ENCODE measurements at regions not wholly inside any gene's neighbourhood (a gene's known extent, or its start where the extent isn't known, plus 50 kb on each side); places are given as distances from the start of the nearest gene placed in this dataset.
A peak's percentile ranks its signal among the peaks of the same experiment; 100 is the strongest.
"Not testable (repeated sequence)": the region's sequence is repeated elsewhere in the genome, so short reads cannot be mapped to it uniquely, and the experiment has no call there.

DNA sequence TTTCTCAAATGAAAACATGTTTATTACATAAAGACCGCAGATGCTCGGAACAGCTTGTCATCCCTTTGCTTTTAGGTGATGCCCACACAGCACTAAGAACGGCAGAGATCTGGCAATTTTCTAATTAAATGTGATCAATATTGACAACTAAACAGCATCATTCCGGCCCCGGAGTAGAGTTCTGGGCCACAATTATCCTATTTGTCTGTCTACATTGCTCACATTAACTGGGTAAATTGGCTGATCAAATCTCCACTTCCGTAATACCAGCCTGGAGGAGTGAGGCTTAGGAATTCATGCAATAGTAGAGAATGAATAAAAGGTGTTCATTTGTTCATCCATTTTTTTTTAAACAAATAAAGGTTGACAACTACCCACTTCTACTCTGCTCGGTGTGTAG is 245.1 kb upstream of the C9orf72 start:
- no peak for DNase-seq

- DNase-seq = no peak
These were observed 255.6 kb upstream of the C9orf72 start for GRCh38 chr9:27828908-27829307.

- no peak for DNase-seq
These were observed 256.3 kb upstream of the C9orf72 start for GRCh38 chr9:27829621-27830020.

DNA sequence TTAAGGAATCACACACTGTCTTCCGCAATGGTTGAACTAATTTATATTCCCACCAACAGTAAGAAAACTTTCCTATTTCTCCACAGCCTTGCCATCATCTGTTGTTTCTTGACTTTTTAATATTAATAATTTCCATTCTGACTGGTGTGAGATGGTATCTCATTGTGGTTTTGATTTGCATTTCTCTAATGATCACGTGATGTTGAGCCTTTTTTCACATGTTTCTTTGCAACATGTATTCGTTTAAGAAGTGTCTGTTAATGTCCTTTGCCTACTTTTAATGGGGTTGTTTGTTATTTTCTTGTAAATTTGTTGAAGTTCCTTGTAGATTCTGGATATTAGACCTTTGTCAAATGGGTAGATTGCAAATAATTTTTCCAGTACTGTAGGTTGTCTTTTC is 258.8 kb upstream of the C9orf72 start:
- DNase-seq = not testable (repeated sequence)

DNA sequence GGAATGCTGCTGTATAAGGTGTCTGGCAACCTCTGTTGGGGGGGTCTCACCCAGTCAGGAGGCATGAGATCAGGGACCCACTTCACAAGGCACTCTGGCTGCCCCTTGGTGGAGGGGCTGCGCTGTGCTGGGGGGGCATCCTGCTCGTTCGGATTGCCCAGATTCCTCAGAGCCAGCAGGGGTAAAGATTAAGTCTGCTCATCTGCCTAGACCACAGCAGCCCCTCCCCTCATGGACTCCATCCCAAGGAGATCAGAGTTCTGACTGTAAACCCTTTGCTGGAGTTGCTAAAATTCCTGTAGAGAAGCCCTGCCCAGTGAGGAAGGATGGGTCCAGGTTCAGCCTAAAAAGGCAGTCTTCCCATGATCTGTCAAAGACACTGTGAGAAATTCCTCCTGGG is 262.0 kb upstream of the C9orf72 start:
- no peak for DNase-seq

GRCh38 chr9:27835746-27836145 is 262.5 kb upstream of the C9orf72 start:
- no peak for DNase-seq

DNA sequence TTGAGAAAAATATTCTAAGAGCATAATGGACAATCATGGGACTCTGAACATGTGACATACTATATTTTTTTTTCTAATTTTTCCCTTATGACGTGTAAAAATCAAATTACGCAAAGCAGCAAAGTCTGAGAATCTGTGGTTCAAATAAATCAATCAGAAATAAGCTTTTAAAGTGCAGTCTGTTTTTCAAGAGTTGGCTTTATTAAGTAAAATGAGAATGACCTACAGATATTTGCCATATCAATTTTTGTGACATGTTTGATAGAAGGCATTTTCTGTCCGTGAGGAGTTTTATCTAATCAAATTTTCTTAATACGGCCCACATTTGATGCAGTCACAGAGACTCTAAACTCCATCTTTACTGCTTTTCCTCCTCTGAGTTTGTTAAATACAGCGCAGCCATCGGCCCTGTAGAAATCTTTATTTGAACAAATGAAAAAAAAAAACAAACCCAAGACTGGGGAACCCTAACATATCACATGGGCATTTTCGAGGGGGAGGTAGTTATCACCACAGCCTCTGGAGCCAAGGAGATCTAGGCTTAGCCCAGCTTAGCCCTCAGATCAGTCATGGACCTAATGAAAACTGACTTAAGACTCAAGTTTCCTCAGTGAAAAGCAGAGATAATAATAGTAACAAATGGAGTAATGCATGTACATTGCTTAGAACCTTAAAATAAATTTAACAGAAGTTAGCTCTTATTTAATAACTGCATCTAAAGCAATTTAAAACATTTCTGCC is 263.6 kb upstream of the C9orf72 start:
- no peak for DNase-seq

DNA sequence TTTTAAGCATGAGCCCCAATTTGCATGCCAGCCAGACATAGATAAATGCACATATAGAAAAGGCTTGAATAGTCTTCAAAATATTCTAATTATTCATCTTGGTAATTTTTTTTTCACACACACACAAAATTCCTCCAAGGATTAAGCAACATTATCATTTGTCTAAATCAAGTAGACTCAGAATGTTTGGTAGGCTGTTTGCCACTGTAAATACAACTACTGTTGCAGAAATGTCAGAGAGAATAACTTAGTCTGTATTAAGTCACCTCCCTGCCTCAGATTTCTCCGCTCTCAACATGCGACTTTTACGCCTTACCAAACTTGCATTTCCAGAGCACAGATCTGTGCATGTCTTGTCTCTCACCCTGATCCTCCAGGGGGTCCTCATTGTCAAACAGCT is 265.6 kb upstream of the C9orf72 start:
- DNase-seq = no peak

- DNase-seq = not testable (repeated sequence)
These were observed 266.5 kb upstream of the C9orf72 start for GRCh38 chr9:27839767-27840166.

DNA sequence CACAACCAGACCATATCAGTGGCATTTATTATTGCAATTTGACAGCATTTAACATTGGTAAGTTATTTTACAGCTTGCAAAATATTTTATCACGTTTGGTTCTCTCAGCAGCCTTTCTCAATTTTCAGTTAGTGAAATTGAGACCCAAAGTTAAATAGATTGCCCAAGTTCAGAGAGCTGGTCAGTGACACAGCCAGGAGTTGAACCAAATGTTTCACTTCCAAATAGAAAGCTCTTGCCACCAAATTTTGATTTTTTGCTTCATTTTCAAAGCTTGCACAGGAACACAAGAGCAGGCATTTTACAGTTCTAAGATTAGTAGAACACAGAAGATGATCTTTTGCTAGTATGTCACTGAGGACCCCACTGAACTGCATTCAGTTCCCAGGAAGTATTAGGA is 271.5 kb upstream of the C9orf72 start:
- no peak for DNase-seq

- no peak for DNase-seq
These were observed 274.1 kb upstream of the C9orf72 start for GRCh38 chr9:27847380-27847779.

DNA sequence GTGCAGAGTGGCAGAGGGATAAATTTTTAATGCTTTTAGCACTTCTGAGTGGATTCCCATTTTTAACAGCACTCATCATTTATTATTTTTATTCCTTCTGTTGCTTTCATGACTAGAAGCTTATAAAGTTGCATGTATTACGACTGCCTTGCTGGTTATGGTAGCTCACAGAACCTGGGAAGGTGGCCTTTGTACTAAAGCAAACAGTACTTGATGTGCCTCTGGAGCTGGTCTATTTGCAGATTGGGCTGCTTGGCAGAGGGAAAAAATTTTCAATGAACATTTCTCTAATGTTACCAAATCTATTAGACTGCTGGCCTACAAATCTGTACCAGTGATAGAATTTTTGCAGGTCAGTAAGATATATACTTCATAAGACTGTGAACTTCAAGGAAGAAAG is 274.5 kb upstream of the C9orf72 start:
- DNase-seq = no peak

DNA sequence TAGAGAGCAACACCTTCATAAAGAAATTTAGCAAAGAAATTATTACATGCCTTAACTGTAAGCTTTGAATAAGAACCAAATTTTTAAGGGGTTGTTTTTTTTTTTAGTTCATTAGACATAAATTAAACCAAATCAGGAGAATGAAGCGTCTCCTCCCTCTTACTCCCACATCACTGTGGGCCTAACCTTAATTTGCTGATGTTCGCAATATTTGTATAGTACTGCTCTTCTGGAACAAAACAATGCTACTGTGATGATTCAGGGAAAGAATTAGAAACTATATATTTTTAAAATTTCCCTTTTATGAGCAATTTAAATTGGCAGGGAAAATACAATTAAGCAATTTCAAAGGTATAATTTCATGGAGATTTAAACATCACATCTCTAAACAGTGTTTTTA is 275.0 kb upstream of the C9orf72 start:
- no peak for DNase-seq

GRCh38 chr9:27851858-27852257 is 278.6 kb upstream of the C9orf72 start:
- no peak for DNase-seq

DNA sequence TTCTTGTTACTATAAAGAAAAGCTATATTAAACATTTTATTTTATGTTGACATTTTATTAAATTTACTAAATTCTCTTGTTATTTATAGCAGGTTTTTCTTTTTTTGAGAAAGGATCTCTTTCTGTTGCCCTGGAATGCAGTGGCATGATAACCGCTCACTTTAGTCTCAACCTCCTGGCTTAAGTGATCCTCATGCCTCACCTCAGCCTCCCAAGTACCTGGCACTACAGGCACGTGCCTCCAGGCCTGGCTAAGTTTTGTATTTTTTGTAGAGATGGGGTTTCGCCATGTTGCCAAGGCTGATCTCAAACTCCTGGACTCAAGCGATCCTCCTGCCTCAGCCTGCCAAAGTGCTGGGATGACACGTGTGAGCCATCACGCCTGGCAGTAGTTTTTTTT is 280.2 kb upstream of the C9orf72 start:
- no peak for DNase-seq

- no peak for DNase-seq
These were observed 282.8 kb upstream of the C9orf72 start for GRCh38 chr9:27856054-27856453.

DNA sequence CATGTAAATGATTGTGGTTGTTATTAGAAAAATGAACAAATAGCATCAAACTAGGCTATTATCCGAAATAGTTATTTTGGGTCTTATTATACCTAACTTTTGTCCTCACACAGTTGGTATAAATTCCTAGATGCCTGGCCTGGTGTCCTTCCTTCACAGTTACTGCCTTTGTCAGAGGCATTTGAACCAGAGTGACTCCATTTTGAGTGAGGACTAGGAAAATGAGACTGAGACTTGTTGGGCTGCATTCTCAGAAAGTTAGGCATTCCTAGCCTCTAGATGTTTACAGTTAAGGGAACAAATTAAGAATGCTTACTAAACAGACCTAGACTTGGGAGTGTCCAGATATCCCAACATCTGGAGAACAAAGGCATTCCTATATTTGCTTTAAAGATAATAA is 283.5 kb upstream of the C9orf72 start:
- no peak for DNase-seq

GRCh38 chr9:27861887-27862286 is 288.6 kb upstream of the C9orf72 start:
- DNase-seq = no peak

DNA sequence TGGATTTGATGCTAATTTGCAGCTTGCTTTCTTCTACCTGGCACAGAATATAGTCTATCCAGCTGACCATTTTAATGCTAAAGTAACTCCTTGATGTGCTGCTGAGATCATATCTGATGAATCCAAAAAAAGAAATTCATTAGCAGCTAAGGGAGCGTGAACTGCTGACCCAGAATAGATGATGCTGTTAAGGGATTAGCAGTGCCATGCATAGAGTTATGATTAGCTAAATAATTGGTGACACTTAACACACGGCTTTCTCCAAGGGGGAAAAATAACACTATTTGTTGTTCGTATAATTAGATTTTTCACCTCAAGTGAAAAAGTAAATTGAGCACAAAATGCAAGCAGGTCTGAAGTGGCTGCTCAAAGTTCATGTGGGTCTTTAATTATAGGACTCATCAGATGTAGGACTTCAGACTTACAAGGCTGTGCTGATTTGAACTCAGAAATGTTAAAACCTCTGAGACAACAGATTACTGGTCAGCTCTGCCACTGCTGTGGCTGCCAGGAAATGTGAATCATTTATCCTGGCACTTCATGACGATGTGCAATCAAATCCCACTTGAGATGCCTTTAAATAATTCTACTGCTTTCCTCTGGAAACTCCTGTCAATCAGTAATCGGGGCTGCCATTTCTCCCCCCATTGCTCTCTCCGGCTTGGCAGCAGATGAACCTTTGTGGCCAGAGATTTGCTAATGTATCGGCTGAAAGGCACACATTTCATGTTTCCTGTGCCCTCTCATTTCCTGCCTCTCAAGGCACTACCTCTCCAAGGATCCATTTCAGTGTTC is 291.6 kb upstream of the C9orf72 start:
- no peak for DNase-seq

DNA sequence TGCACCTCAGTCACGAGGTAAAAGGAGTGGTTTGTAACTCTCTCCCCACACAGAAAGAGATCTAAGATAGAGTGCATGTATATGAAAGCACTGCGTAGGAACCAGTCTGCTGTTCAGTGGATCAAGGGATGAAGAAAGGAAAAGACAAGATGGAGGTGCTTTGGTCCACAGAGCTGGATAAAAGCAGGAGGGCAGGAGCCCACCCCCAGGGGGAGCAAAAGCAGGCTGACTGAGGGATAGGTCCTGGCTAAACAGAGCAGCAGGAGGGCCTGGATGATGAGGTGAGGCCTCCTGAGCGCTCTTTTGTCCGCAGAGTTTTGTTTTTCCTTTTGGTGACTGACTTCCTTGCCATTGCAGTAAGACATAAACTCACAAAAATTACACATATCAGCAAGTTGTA is 293.5 kb upstream of the C9orf72 start:
- DNase-seq = no peak

DNA sequence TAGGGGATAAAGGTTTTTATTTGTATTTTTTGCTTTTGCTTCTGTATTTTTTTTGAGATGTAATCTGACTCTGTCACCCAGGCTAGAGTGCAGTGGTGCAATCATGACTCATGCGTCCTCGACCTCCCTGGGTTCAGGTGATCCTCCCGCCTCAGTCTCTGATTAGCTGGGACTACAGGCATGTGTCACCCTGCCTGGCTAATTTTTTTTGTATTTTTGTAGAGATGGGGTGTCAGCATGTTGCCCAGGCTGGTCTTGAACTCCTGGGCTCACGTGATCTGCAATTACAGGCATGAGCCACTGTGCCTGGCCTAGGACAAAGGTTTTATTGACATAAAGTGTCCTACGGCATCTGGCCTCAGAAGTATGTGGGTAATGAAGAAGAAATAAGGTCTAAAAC is 297.1 kb upstream of the C9orf72 start:
- DNase-seq = no peak

DNA sequence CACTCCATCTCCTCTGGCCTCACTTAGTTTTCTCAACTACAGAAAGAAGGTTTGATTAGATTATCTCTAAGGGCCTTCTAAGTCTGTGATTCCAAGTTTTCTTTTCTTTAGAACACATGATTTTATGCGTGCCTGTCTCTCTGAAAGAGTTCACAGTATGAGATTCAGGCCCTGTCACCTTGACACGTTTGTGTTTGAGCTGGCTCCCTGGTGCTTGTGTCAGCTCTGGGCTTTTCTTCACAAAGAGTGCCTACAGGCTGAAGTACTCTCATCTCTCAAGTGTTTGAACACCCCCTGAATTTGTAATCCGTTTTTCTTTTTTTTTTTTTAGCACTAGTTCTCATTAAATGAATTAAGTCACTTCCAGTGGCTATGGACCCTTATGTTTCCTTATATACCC is 306.9 kb upstream of the C9orf72 start:
- no peak for DNase-seq

DNA sequence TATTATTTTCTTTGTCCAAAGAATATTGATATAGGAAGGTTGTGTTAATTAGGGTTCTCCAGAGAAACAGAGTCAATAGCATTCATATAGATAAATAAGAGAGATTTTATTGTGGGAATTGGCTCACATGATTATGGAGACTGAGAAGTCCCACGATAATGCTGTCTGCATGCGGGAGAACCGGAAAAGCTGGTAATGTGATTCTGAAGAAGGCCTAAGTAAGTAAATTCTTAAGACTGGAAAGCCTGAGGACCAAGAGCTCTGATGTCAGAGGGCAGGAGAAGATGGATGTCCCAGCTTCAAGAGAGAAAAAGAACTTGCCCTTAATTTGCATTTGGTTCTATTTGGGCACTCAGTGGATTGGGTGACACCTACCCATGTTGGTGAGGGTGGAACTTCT is 307.4 kb upstream of the C9orf72 start:
- DNase-seq = no peak

DNA sequence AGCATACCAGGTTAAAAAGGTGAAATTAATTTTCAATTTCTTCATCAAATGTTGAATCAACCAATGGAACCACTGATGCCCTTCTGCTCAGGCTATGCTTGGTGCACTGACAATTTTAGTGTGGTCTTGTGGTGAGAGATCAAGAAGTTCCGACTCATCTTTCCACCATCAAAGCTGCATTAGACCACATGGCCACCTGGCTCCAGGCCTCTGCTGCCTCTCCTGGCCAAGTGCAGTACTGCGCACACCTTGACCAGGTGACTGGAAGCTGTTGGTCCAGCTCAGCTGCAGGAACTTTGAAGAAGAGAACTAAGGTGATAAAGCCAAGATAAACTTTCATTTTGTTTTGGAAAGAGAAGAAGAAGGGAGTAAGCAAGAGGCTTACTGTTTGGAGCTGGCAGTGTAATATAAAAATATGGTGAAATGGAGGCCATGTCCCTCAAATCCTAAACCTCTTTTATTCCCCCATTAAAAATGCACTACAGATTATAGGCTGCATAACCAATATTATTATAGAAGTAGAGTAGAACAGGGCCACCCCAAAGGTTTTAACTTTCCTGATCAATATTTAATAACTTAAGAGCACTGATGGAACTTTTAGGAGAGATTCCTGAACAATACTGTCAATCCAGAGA is 315.5 kb upstream of the C9orf72 start:
- peak; percentile 13 to 22 (median 16) for DNase-seq

Data from suppressor macrophage (primary cell).